GM13977 (cell line): ENCODE measurements at regions not wholly inside any gene's neighbourhood (a gene's known extent, or its start where the extent isn't known, plus 50 kb on each side); places are given as distances from the start of the nearest gene placed in this dataset.
"Not testable (repeated sequence)": the region's sequence is repeated elsewhere in the genome, so short reads cannot be mapped to it uniquely, and the experiment has no call there.

ENCODE experiments used
- DNase-seq: peaks from one replicate; pipeline ENCODE4 v3.0.0; 2012; ENCODE audit warnings: low spot score
- in situ Hi-C: fragments of 300-500 bp; cut with MboI; formaldehyde crosslinking; loops from one replicate; pipeline ENCODE4 v1.12.0; 2022; ENCODE audit warnings: low sequenced_read_pairs, low pct_unique_long_range_greater_than_20kb, mixed read lengths, inconsistent platforms; ENCODE audit not compliant: unreplicated experiment
- TF ChIP-seq, protein P1 (sequence below): IDR thresholded peaks from 2 replicates; pipeline ENCODE4 v1.5.1; 2012; ENCODE audit warnings: mild to moderate bottlenecking, control low read depth; ENCODE audit not compliant: insufficient read depth; ENCODE audit errors: extremely low read depth, missing control alignments

DNA sequence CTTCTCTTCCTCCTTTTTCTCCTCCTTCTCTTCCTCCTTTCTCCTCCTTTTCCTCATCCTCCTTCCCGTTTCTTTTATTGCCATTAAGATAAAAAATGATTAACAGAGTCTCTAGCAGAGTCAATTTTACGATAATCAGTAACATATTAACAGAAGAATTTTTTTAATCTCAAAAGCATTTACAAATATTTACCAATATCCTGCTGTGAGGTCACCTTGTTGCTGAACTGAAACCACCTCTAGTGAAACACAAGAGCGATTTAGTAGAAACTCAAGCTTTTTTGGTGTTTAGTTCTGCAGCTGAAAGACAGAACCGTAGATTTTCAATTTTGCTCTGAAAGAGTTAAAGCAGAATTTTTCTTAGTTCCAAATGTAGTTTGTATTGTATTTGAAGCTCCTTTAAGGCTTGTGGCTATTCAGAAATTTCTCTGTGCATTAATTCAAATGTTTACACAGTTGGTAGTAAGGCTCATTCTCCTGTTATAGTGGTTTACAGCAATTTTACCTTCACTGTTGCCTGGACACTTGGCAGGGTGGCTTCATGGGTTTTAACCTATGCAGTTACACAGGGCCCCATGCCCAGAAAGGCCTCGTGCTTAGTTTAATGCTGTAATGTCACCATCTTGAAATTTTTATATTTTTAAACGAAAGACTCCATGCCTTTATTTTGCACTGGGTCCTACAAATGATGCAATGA, 1106.6 kb upstream of the FAM98A start:
- TF ChIP-seq, protein P1, sequence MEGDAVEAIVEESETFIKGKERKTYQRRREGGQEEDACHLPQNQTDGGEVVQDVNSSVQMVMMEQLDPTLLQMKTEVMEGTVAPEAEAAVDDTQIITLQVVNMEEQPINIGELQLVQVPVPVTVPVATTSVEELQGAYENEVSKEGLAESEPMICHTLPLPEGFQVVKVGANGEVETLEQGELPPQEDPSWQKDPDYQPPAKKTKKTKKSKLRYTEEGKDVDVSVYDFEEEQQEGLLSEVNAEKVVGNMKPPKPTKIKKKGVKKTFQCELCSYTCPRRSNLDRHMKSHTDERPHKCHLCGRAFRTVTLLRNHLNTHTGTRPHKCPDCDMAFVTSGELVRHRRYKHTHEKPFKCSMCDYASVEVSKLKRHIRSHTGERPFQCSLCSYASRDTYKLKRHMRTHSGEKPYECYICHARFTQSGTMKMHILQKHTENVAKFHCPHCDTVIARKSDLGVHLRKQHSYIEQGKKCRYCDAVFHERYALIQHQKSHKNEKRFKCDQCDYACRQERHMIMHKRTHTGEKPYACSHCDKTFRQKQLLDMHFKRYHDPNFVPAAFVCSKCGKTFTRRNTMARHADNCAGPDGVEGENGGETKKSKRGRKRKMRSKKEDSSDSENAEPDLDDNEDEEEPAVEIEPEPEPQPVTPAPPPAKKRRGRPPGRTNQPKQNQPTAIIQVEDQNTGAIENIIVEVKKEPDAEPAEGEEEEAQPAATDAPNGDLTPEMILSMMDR: no peak
- in situ Hi-C loops: no loop called here
- DNase-seq: no peak

DNA sequence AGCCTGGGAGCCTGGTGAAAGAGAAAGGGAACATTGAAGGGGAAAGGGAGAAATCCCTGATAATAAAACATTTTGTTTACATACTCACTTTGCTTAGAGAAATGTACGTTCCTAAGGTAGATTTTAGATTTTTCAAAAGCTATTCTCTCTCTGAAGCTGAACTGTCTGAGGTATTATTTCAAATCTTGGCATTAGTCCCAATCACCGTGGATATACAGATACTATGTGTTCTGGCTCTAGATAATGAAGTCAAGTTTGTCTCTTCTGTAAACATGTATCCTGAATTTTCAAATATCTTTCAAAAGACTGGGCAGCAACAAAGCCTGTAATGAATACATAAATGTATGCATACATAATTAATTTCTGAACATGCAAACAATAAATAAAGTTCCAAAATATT, 1104.2 kb upstream of the FAM98A start:
- DNase-seq: no peak
- in situ Hi-C loops: no loop called here
- TF ChIP-seq, protein P1: no peak

DNA sequence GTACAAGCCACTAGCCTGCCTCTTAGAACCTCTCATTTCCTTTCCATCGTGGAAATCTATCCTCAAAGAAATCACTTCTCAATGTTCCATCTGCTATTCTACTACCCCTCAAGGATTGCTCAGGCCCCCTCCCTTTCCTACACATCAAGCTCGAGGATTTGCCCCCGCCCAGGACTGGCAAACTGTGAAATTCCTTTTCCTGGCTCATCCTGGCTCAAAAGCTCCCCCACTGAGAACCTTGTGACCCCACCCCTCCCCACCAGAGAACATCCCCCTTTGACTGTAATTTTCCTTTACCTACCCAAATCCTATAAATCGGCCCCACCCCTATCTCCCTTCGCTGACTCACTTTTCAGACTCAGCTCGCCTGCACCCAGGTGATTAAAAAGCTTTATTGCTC, 1103.3 kb upstream of the FAM98A start:
- in situ Hi-C loops, DNase-seq: not testable (repeated sequence)

DNA sequence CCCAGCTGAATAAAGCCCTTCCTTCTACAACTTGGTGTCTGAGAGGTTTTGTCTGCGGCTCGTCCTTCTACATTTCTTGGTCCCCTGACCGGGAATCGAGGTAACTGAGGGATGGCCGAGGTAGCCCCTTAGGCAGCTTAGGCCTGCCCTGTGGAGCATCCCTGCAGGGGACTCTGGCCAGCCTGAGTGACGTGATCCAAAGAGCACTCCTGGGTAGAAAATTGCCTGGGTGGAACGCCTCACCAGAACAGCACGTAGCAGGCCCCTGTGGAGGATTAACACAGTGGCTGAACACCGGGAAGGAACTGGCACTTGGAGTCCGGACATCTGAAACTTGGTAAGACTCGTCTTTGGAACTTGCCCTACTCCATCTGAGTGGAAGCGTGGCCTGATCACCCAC, 1078.5 kb upstream of the FAM98A start:
- in situ Hi-C loops: not testable (repeated sequence)

DNA sequence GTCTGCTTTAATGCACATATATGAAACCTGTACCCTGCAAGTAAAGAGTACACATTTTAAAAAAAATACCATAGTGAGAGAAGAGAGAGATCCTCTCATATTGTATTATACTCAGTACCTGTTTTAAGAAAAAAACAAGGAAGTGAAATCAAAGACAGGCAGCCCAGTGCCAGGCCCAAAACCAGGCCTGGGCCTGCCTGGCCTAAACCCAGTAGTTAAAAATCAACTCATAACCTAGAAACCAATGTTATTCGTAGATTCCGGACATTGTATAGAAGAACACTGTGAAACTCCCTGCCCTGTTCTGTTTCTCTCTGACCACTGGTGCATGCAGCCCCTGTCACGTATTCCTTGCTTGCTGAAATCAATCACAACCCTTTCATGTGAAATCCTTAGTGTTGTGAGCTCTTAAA, 1078.0 kb upstream of the FAM98A start:
- in situ Hi-C loops, DNase-seq: not testable (repeated sequence)

More for the DNA sequence above, 1078.5 kb upstream of the FAM98A start:
- DNase-seq: not testable (repeated sequence)

DNA sequence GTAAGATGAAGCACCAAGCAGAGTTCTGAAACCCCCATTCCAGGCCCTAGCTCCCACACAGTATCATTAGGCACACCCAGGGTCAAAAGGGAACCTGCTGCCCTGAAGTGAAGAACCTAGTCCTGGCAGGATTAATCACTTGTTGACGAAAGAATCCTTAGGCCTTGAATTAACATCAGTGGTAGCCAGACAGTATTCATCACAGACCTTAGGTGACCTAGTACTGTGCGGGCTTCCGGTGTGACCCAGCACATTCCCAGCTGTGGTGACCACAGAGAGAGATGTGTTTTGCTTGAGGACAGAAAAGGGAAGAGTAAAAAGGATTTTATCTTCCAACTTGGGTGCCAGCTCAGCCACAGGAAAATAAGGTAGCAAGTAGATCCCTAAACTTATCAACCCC, 1071.4 kb upstream of the FAM98A start:
- DNase-seq: no peak
- TF ChIP-seq, protein P1: no peak
- in situ Hi-C loops: no loop called here

DNA sequence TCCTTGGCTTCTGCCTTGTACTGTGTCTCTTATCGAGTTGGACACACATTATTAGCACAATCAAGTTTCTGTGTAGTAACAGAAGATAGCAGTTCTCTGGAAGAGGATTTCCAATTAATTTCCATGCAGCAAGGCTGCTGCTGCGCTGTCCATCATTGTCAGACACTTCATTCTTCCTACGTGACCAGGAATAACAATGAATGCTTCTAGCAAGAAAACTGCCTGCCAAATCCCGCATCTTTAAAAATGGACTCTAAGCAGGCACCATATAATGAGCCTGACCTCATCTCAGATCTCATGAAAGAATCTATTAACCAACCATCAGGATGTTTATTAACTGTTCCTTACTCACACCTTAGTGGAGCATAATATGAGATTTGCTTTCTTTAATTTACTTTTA, 1067.7 kb upstream of the FAM98A start:
- DNase-seq: no peak
- TF ChIP-seq, protein P1: no peak
- in situ Hi-C loops: no loop called here

DNA sequence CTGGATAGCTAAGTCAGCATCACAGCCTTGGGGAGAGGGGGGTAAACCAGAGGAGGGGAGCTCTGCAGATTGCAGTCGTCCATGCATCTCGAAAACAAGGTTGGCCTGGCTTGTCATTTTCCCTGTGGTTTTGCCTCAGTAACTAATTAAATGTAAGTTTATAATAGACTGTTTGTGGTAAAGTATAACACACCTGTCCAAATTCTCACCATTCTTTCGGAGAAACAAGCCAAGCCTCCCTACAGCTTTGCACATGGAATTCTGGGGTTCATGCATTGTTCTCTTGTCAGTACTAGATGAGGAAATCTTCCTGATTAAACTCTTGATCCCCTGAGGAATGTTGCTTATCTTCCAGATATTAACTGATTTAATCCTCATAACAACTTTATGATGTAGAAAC, 1065.2 kb upstream of the FAM98A start:
- no peak for DNase-seq
- TF ChIP-seq, protein P1: no peak
- in situ Hi-C loops: no loop called here
